ENCODE measurements at regions not wholly inside any gene's neighbourhood (a gene's known extent, or its start where the extent isn't known, plus 50 kb on each side); places are given as distances from the start of the nearest gene placed in this dataset.

DNA sequence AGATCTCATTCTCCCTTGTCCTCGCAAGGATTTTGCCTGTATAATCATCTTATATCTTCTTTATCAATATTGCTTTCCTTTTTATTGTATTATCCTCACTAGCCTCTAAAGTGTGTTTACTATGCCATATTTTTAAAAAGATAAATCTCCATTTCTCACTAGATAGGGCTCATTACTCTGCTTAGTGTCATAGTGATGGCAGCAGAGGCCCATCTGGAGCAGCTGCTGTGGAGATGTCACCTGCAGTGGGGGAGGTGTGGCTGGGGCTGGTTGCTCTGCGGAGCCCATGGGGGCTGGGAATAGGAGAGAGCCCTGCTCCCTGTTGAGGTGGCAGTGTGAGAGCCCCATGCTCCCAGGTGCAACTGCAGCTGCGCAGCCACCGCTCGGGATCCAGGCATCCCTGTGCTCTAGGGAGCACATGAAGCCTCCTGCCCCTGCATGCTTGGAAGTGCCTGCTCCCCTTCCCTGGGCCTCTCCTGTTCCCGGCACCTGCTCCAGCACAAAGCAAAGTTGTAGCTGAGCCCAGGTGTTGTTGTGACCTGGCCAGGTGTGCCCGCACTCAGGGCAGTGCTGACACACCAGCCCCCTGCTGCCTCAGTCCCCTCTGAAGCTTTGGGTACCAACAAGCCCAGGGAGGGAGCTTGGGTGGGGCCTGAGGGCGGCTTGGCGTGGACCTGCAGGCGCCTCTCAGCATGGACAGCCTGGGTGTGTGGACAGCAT lies 144.6 kb upstream of the MRPS30 start:
- DNase-seq (ENCODE audit: low read depth), result no peak
- TF ChIP-seq CTCF (conservative IDR thresholded peaks at IDR 0.05; ENCODE audit: low read depth, low read length), result no peak
- H3K4me3 ChIP-seq (ENCODE audit: low read length), result no peak overlapping the region

- no peak overlapping the region for H3K4me3 ChIP-seq (ENCODE audit: low read length)
- no peak for DNase-seq (ENCODE audit: low read depth)
- no peak for TF ChIP-seq CTCF (conservative IDR thresholded peaks at IDR 0.05; ENCODE audit: low read depth, low read length)
Measured at GRCh38 chr5:44661851-44662250, 146.9 kb upstream of the MRPS30 start.

DNA sequence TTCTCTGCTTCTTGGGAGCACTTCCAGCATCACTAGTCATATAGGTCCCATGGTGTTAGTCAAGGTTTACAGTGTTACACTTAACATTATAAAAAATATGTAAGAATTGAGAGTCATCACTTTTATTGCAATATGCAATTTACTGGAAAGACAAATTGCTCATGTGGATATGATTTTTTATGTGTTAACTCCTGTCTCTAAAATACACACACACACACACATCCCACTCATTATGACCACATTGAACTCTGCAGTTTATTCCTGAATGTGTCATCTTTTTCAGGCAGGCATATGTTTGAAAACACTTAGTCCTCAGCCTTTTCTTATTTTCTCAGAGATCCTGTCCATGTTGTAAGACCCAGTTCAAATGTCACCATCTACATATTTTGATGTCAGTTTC lies 148.5 kb upstream of the MRPS30 start:
- TF ChIP-seq CTCF (conservative IDR thresholded peaks at IDR 0.05; ENCODE audit: low read depth, low read length), result no peak
- no peak for DNase-seq (ENCODE audit: low read depth)
- H3K4me3 ChIP-seq (ENCODE audit: low read length), result no peak overlapping the region

DNA sequence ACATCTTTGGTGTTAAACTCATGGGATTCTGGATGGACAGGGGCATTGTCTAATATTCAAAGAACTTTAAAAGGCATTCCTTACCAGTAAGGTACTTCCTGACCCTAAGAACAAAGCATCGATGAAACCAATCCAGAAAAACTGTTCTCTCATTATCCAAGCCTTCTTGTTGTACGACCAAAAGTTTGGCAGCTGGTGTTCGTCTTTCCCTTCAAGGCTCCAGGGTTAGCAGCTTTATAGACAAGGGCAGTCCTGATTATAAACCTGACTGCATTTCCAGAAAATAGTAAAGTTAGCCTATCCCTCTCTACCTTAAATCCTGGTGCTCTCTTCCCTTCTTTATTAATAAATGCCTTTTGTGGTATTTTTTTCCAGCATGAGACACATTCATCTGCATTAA lies 149.4 kb upstream of the MRPS30 start:
- no peak for TF ChIP-seq CTCF (conservative IDR thresholded peaks at IDR 0.05; ENCODE audit: low read depth, low read length)
- DNase-seq (ENCODE audit: low read depth), result no peak
- no peak overlapping the region for H3K4me3 ChIP-seq (ENCODE audit: low read length)

GRCh38 chr5:44652674-44653073 lies 156.1 kb upstream of the MRPS30 start:
- TF ChIP-seq CTCF (conservative IDR thresholded peaks at IDR 0.05; ENCODE audit: low read depth, low read length), result no peak

GRCh38 chr5:44646016-44646415 lies 162.7 kb upstream of the MRPS30 start:
- no peak for TF ChIP-seq CTCF (conservative IDR thresholded peaks at IDR 0.05; ENCODE audit: low read depth, low read length)
- no peak for DNase-seq (ENCODE audit: low read depth)
- H3K4me3 ChIP-seq (ENCODE audit: low read length), result no peak overlapping the region

More at GRCh38 chr5:44652674-44653073, 156.1 kb upstream of the MRPS30 start:
- no peak for DNase-seq (ENCODE audit: low read depth)
- H3K4me3 ChIP-seq (ENCODE audit: low read length), result no peak overlapping the region

DNA sequence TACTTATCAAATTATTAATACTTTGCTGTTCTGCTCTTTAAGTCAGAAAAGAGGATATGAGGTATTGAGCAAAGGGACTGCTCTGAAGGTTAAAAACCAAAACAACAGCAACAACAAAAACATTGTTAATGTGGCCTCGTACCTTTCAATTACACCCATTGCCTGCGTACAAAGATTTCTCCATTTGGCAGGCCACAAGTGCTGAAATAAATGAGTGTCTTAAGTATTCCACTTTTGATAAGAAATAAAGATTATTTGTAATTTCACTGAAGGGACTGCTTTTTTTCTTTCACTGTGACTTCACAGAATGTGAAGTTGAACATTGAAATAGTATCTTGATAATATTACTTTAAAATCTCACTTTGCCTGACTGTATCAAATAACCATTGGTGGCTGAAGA lies 163.2 kb upstream of the MRPS30 start:
- no peak for DNase-seq (ENCODE audit: low read depth)

More for the DNA sequence above, 163.2 kb upstream of the MRPS30 start:
- H3K4me3 ChIP-seq (ENCODE audit: low read length), result no peak overlapping the region
- TF ChIP-seq CTCF (conservative IDR thresholded peaks at IDR 0.05; ENCODE audit: low read depth, low read length), result no peak
